ENCODE measurements at regions not wholly inside any gene's neighbourhood (a gene's known extent, or its start where the extent isn't known, plus 50 kb on each side); places are given as distances from the start of the nearest gene placed in this dataset.

- DNase-seq: no peak
These were observed 682.9 kb upstream of the ADAMTS5 start for GRCh38 chr21:27649762-27650161.

DNA sequence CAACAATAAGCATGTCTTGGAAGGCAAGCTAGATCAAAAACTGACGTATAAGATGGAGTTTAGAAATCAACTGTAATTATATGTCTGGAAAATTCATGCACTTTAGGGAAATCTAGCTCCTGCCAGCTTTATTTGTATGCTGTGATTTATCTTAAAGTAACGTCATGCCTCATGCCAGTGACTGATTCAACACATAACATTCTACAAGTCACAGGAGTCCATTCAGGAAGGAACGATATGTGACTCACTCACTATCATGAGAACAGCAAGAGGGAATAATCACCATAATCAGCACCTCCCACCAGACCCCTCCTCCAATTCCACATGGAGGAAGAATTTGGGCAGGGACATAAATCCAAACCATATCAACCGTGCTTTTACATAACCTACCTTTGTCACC lies 682.4 kb upstream of the ADAMTS5 start:
- DNase-seq: no peak

GRCh38 chr21:27648560-27648959 lies 681.7 kb upstream of the ADAMTS5 start:
- DNase-seq: no peak

DNA sequence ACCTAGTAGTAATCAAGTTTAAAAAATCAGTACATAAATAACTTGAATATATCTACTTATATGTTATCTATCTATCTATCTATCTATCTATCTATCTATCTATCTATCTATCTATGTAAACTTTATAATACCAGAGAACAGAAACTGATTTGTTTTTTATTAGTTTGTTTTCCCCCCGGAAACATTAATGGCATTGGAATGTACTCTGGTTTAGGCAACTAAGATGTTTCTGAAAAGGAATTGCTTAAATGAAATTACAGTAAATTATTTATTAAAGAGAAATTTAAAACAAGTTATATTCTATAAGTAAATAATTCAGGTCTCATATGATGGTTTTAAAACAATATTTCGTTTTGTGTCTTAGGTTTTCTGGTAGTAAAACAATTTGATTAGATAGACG lies 681.0 kb upstream of the ADAMTS5 start:
- no peak for DNase-seq

DNA sequence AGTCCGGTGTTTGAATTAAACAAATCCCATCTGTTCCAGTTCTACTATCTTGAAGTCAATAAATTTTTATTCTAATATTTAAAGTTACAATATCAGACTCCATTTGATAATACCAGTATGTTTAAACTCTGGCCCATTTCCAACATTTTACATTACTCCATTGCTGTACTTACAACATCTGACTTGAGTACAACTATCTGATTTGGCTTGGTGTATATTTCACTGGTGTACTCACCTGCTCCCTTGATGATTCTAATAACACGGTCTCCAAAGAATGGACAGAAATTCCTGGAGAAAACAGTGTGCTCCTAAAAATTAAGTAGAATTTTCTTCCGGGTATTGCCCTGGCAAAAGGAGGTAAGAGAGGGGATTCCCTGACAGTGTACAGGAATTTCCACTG lies 680.5 kb upstream of the ADAMTS5 start:
- no peak for DNase-seq

- DNase-seq: no peak
These were observed 679.8 kb upstream of the ADAMTS5 start for GRCh38 chr21:27646691-27647090.

DNA sequence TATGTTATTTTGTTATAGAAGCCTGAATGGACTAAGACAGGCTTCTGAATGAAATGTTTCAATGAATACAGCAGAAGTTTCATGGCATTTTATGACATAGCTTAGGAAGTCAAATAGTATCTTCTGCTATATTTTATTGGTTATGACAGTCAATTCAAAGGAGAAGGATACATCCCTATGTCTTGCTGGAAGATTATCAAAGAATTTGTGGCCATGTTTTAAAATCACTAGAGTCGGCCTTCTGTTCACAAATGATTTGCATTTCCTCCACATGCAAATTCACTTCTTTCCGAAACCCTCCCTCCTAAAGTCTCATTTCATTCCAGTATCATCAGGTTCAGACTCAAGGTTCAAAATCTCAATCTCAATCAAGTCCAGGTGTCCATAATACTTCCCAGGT lies 679.2 kb upstream of the ADAMTS5 start:
- DNase-seq: no peak

DNA sequence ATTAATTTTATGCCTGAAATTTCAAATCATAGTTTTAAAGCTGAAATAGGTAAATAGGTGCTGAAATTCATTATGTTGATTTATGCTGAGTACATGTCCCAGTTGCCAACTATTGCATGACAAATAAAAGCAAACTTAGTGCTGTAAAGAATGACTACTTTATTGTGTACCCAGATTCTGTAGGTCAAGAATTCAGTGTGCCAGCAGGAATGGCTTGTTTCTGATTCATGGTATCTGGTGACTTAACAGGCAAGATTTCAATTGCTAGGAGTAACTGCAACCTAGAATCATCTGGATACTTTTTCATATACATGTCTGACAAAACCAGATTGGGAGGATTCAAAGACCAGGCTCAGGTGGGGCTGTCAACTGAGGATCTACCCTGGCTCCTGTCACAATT lies 678.4 kb upstream of the ADAMTS5 start:
- no peak for DNase-seq

- DNase-seq: no peak
These were observed 676.4 kb upstream of the ADAMTS5 start for GRCh38 chr21:27643326-27643725.

DNA sequence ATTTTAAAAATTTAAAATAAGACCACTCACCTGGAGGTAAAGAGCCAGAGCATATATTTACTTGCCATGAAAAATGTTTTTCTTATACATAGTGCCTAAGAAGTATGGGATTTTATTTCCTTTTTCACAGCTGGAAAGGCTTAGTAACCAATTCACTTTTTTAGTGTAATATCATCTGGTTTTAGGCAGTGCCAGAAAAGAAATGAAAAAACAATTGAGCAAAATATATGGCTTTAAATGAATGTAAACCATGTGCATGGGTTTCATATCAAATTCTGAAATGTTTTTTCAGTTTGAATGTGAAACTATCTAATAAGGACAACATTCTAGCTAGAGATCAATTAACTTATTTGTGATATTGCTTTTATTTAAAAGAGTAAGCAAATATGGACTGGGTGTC lies 672.4 kb upstream of the ADAMTS5 start:
- DNase-seq: no peak

DNA sequence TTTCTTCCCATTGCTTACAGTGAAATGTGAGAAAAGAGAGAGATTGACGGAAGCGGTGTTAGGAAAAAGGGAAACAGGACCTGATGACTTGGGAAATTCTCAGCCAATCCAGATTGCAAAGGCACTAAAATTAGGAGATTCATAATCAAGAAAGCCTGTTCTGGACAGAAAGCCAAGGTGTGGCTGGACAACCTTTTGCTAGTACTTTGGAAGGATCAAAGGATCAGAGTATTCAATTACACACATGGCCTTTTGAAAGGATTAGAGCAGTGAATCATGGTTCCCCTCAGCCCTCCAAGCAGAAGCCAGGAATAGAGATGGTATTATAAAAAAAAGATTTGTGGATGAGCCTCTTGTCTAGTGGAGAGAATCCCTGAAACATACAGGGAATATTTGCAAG lies 669.8 kb upstream of the ADAMTS5 start:
- no peak for DNase-seq

- DNase-seq: no peak
These were observed 666.7 kb upstream of the ADAMTS5 start for GRCh38 chr21:27633631-27634030.

DNA sequence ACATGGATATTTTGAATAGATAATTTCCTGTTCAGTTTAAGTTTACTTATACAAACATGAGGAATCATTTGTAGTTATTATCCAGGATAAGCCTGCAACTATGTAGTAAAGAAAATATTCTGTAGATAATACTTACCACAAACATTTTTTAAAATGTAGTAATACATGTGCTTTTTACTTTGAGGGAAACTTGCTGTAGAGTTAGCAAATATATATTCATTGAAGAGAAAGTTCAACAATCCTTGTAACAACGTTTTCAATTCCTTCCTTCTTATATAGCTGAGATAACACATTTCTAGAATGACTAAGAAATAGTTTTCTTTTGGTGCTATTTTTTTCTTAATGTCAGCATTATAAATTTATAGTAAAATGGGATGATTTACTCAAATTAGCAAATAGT lies 664.6 kb upstream of the ADAMTS5 start:
- DNase-seq: no peak

GRCh38 chr21:27622631-27623030 lies 655.7 kb upstream of the ADAMTS5 start:
- no peak for DNase-seq

- no peak for DNase-seq
These were observed 647.3 kb upstream of the ADAMTS5 start for GRCh38 chr21:27614231-27614630.

- no peak for DNase-seq
These were observed 639.5 kb upstream of the ADAMTS5 start for GRCh38 chr21:27606422-27606821.

- DNase-seq: no peak
These were observed 629.3 kb upstream of the ADAMTS5 start for GRCh38 chr21:27596196-27596595.

DNA sequence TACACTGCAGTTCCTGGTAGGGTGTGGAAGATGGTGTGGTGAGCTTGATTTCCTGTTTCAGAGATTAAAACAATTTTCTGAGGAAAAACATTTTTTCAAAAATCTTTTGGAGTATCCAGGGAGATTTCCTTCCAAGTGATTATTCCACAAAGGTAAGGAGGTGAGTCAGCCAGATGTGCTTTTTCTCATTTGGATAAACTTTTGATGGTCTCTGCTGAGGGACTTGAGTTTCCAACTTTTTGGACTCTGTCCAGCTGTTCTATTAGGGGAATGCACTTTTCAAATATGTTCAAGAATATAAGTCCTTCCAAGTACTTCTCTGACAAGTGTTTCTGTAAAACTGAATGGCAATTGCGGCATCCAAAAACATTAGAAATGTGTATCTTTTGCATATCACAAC lies 628.8 kb upstream of the ADAMTS5 start:
- DNase-seq: no peak

GRCh38 chr21:27590271-27590670 lies 623.4 kb upstream of the ADAMTS5 start:
- DNase-seq: no peak

GRCh38 chr21:27589781-27590180 lies 622.9 kb upstream of the ADAMTS5 start:
- no peak for DNase-seq

DNA sequence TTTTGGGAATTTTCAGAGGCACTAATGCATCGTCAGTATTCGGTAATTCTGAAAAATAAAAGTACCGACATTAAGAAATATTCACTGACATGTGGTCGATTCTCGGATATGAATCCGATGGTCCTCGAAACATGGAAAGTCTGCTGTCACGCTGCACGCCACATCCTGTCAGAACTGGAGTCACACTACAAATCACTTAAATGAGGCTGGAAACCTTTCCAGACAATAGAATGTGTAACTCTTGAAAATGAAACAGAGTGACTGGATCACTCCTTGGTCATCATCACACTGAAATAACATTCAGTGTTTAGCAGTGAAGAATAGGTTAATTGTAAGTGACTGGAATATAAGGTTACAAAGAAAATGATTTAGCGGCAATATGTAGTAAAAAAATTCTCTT lies 620.1 kb upstream of the ADAMTS5 start:
- DNase-seq: no peak

DNA sequence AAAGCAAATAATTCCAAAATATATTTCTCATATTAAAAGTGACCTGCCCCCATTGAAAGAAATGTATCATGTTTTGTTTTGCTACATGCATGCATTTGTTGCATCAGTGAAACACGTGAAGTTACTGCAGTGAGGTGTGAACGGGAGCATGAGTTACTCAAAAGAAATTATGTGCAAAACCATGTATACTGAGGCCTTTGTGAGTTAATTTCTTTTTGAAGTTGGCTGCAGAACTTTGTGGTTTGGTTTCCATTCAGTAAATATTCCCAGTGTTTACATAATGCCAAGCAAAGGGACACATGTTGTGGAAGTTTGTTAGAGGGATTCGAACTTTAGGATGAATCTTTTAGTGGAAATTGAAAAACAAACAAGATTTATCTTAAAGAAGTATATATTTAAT lies 619.4 kb upstream of the ADAMTS5 start:
- DNase-seq: no peak

DNA sequence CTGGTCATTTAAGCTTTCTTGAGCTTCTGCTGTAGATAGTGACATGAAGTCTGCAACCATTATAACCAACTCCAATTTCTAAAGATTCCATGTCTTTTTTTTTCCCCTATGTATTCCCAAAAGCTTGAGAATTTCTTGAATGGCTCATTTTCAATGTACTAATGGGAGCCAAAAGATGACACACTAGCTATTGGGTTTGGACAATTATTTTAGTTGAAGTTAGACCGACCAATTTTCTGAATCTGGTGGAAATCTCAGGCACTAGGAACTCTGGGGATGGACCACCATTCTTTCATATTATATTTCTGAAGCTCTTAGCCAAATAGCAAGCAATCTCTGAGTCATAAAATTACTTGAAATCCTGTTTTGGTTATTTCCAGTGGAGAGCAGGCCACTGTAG lies 617.4 kb upstream of the ADAMTS5 start:
- DNase-seq: no peak

DNA sequence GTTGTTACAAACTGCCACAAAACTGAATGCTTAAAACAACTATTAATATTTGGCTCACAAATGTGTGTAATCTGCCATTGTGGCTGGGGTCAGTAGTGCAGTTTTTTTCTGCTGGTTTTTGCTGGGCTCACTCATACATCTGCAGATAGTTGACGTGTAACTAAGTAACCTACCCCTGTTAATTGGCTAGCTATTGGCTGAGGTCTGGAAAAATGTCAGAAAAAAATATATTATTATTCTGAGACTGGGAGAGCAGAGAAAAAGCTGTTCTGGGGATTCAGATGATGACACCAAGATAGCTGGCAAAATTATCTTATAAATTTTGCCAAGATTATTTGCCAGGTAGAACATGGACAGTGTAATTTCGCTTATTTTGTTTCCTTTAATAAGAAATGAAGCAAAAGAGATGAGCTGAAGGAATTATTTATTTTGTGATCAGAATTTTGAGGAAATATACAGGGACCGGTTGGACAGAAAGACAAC lies 616.1 kb upstream of the ADAMTS5 start:
- no peak for DNase-seq

- no peak for DNase-seq
These were observed 615.5 kb upstream of the ADAMTS5 start for GRCh38 chr21:27582246-27582947.
